ENCODE measurements at regions not wholly inside any gene's neighbourhood (a gene's known extent, or its start where the extent isn't known, plus 50 kb on each side); places are given as distances from the start of the nearest gene placed in this dataset.

DNA sequence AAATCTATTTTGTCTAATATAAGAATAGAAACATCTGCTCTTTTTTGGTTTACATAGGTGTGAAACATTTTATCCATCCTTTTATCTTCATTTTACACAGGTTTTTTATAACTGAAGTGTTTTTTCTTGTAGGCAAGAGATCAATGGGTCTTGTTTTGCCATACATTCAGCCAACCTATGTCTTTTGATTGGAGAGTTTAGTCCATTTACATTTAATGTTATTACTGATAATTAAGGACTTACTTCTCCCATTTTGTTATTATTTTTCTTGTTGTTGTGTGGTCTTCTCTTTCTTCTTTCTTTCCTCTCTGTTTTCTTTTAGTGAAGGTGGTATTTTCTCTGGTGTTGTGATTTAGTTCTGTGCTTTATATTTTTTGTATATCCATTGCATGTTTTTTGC lies 785.3 kb downstream of the ARAP2 start:
- intact Hi-C loops (cut with micrococcal nuclease; ENCODE audit: unreplicated experiment) (no loop called here), in situ Hi-C loops (cut with HindIII; ENCODE audit: low pct_unique_long_range_greater_than_20kb, low sequenced_read_pairs) (no loop called here)
- ATAC-seq (no peak), DNase-seq (ENCODE audit: low read depth, low spot score) (no peak)
- Histone ChIP-seq H3K27me3 (ENCODE audit: control insufficient read depth, insufficient read depth, low read length) (no peaks in the 10 kb centered on the region), H3K9me3 (ENCODE audit: control insufficient read depth, insufficient read depth, low read depth, low read length) (no peaks in the 10 kb centered on the region), H3K4me1 (ENCODE audit: control insufficient read depth, insufficient read depth, low read length) (no peaks in the 10 kb centered on the region), H3K4me3 (ENCODE audit: low read depth in 2 of 2, low read length in 2 of 2) (no peak overlapping the region), H3K27ac (ENCODE audit: low read length) (no peak overlapping the region), H3K36me3 (ENCODE audit: control insufficient read depth, insufficient read depth, low read length) (no peaks in the 10 kb centered on the region)
- CTCF ChIA-PET, result no interaction called here
- BruUV-seq (replicated peaks), result no TSS peak
- POLR2A ChIA-PET, result no interaction called here
- TF ChIP-seq CTCF (IDR thresholded peaks at IDR 0.05) (no peak), TCF7L2 (IDR thresholded peaks at IDR 0.05; ENCODE audit: low read depth, low read length) (no peak), POLR2AphosphoS5 (IDR thresholded peaks at IDR 0.05; ENCODE audit: low read depth, low read length) (no peak), SIN3A (IDR thresholded peaks at IDR 0.05; ENCODE audit: borderline replicate concordance, insufficient read depth, low read depth, low read length) (no peak)
- TF ChIP-seq, protein P1, sequence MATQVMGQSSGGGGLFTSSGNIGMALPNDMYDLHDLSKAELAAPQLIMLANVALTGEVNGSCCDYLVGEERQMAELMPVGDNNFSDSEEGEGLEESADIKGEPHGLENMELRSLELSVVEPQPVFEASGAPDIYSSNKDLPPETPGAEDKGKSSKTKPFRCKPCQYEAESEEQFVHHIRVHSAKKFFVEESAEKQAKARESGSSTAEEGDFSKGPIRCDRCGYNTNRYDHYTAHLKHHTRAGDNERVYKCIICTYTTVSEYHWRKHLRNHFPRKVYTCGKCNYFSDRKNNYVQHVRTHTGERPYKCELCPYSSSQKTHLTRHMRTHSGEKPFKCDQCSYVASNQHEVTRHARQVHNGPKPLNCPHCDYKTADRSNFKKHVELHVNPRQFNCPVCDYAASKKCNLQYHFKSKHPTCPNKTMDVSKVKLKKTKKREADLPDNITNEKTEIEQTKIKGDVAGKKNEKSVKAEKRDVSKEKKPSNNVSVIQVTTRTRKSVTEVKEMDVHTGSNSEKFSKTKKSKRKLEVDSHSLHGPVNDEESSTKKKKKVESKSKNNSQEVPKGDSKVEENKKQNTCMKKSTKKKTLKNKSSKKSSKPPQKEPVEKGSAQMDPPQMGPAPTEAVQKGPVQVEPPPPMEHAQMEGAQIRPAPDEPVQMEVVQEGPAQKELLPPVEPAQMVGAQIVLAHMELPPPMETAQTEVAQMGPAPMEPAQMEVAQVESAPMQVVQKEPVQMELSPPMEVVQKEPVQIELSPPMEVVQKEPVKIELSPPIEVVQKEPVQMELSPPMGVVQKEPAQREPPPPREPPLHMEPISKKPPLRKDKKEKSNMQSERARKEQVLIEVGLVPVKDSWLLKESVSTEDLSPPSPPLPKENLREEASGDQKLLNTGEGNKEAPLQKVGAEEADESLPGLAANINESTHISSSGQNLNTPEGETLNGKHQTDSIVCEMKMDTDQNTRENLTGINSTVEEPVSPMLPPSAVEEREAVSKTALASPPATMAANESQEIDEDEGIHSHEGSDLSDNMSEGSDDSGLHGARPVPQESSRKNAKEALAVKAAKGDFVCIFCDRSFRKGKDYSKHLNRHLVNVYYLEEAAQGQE (IDR thresholded peaks at IDR 0.05; ENCODE audit: insufficient read depth in 1 of 2, low read depth in 2 of 2, low read length in 1 of 2), result no peak

GRCh38 chr4:35461931-35462659 lies 782.2 kb downstream of the ARAP2 start:
- Histone ChIP-seq H3K4me1 (ENCODE audit: control insufficient read depth, insufficient read depth, low read length) (no peaks in the 10 kb centered on the region), H3K27me3 (ENCODE audit: control insufficient read depth, insufficient read depth, low read length) (no peaks in the 10 kb centered on the region), H3K9me3 (ENCODE audit: control insufficient read depth, insufficient read depth, low read depth, low read length) (no peaks in the 10 kb centered on the region), H3K27ac (ENCODE audit: low read length) (no peak overlapping the region), H3K4me3 (ENCODE audit: low read depth in 2 of 2, low read length in 2 of 2) (no peak overlapping the region), H3K36me3 (ENCODE audit: control insufficient read depth, insufficient read depth, low read length) (no peaks in the 10 kb centered on the region)
- DNase-seq (ENCODE audit: low read depth, low spot score), result no peak
- TF ChIP-seq, protein P1 (IDR thresholded peaks at IDR 0.05; ENCODE audit: insufficient read depth in 1 of 2, low read depth in 2 of 2, low read length in 1 of 2), result no peak
- TF ChIP-seq CTCF (IDR thresholded peaks at IDR 0.05) (no peak), SIN3A (IDR thresholded peaks at IDR 0.05; ENCODE audit: borderline replicate concordance, insufficient read depth, low read depth, low read length) (no peak), TCF7L2 (IDR thresholded peaks at IDR 0.05; ENCODE audit: low read depth, low read length) (no peak), POLR2AphosphoS5 (IDR thresholded peaks at IDR 0.05; ENCODE audit: low read depth, low read length) (no peak)
- BruUV-seq (replicated peaks), result no TSS peak
- POLR2A ChIA-PET, result no interaction called here
- CTCF ChIA-PET, result no interaction called here
- intact Hi-C loops (cut with micrococcal nuclease; ENCODE audit: unreplicated experiment), result no loop called here
- in situ Hi-C loops (cut with HindIII; ENCODE audit: low pct_unique_long_range_greater_than_20kb, low sequenced_read_pairs), result no loop called here
- no peak for ATAC-seq

Data from Panc1 (cell line).